ENCODE measurements at regions not wholly inside any gene's neighbourhood (a gene's known extent, or its start where the extent isn't known, plus 50 kb on each side); places are given as distances from the start of the nearest gene placed in this dataset.
"Not testable (repeated sequence)": the region's sequence is repeated elsewhere in the genome, so short reads cannot be mapped to it uniquely, and the experiment has no call there.

GRCh38 chr5:72596956-72597355, 89.7 kb upstream of the ZNF366 start:
- POLR2A ChIA-PET, result no interaction called here

GRCh38 chr5:72588640-72589039, 81.4 kb upstream of the ZNF366 start:
- TF ChIP-seq TARDBP (IDR thresholded peaks at IDR 0.05) (no peak), SUZ12 (IDR thresholded peaks at IDR 0.05) (no peak)
- CTCF ChIA-PET, result no interaction called here
- no peak for DNase-seq (ENCODE audit: extremely low spot score)
- POLR2A ChIA-PET, result no interaction called here

More at GRCh38 chr5:72596956-72597355, 89.7 kb upstream of the ZNF366 start:
- CTCF ChIA-PET, result no interaction called here
- no peak for DNase-seq (ENCODE audit: extremely low spot score)
- TF ChIP-seq HDGF (IDR thresholded peaks at IDR 0.05; ENCODE audit: borderline replicate concordance), result no peak
- no peak for TF ChIP-seq L3MBTL2 (conservative IDR thresholded peaks at IDR 0.05)
- no peak for TF ChIP-seq LEF1 (IDR thresholded peaks at IDR 0.05; ENCODE audit: borderline replicate concordance)
- no peak for TF ChIP-seq FOXA1 (IDR thresholded peaks at IDR 0.05)
- no peak for TF ChIP-seq PKNOX1 (IDR thresholded peaks at IDR 0.05)
- no peak for TF ChIP-seq BHLHE40 (IDR thresholded peaks at IDR 0.05; ENCODE audit: borderline replicate concordance)
- no peak for TF ChIP-seq CTBP1 (IDR thresholded peaks at IDR 0.05; ENCODE audit: borderline replicate concordance)
- TF ChIP-seq SP1 (IDR thresholded peaks at IDR 0.05), result no peak
- TF ChIP-seq FOXM1 (IDR thresholded peaks at IDR 0.05; ENCODE audit: borderline replicate concordance), result no peak
- TF ChIP-seq NFRKB (IDR thresholded peaks at IDR 0.05), result no peak
- no peak for TF ChIP-seq FOXK2 (IDR thresholded peaks at IDR 0.05)
- no peak for TF ChIP-seq TARDBP (IDR thresholded peaks at IDR 0.05)
- no peak for TF ChIP-seq ELF4 (IDR thresholded peaks at IDR 0.05)
- TF ChIP-seq ZNF384 (IDR thresholded peaks at IDR 0.05), result no peak
- TF ChIP-seq SUZ12 (IDR thresholded peaks at IDR 0.05), result no peak
- TF ChIP-seq ARNT (IDR thresholded peaks at IDR 0.05), result no peak

- ChIA-PET CTCF (no interaction called here), POLR2A (no interaction called here)
- no peak for DNase-seq (ENCODE audit: extremely low spot score)
- TF ChIP-seq ZNF384 (IDR thresholded peaks at IDR 0.05), result no peak
Observed at GRCh38 chr5:72587661-72588308, 80.6 kb upstream of the ZNF366 start.

DNA sequence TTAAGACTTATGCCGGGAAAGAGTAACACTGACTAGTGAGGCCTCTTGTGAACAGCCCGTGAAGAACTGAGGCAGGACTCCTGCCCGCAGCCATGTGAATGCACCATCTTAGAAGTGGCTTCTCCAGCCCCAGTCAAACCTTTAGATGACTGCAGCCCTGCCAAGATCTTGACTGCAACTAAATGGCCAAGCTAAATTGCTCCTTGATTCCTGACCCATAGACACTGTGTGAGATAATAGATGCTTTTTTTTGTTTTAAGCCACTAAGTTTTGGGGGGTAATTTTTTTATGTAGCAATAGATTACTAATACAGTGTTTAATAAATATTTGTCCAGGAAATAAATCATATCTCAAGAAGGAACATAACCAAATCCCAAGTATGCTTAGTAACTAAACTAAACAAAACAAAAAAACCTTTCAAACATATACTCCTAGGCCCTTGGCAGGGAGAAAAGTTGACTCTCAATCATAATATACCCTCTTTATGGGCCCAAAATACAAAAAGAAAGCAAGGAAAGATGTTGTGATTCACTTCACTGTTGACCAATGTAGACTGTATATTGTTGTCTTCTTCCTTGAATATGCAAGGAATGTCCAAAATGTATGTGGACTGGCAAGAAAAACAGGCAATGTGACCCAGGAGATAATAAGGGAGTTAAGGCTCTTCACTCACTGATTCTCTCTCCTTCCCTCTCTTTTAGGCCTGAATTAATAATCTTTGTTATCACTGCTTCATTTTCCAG, 79.7 kb upstream of the ZNF366 start:
- DNase-seq (ENCODE audit: extremely low spot score), result no peak
- ChIA-PET CTCF (no interaction called here), POLR2A (no interaction called here)
- TF ChIP-seq ARNT (IDR thresholded peaks at IDR 0.05) (no peak), CTBP1 (IDR thresholded peaks at IDR 0.05; ENCODE audit: borderline replicate concordance) (no peak), ZNF384 (IDR thresholded peaks at IDR 0.05) (no peak), FOXM1 (IDR thresholded peaks at IDR 0.05; ENCODE audit: borderline replicate concordance) (no peak), FOXK2 (IDR thresholded peaks at IDR 0.05) (no peak), HDGF (IDR thresholded peaks at IDR 0.05; ENCODE audit: borderline replicate concordance) (no peak), NFRKB (IDR thresholded peaks at IDR 0.05) (no peak), FOXA1 (IDR thresholded peaks at IDR 0.05) (no peak), LEF1 (IDR thresholded peaks at IDR 0.05; ENCODE audit: borderline replicate concordance) (no peak)

- CTCF ChIA-PET, result no interaction called here
- TF ChIP-seq HDGF (IDR thresholded peaks at IDR 0.05; ENCODE audit: borderline replicate concordance) (no peak), NFRKB (IDR thresholded peaks at IDR 0.05) (no peak), SUZ12 (IDR thresholded peaks at IDR 0.05) (no peak), ELF4 (IDR thresholded peaks at IDR 0.05) (no peak), FOXK2 (IDR thresholded peaks at IDR 0.05) (no peak), CTBP1 (IDR thresholded peaks at IDR 0.05; ENCODE audit: borderline replicate concordance) (no peak), FOXM1 (IDR thresholded peaks at IDR 0.05; ENCODE audit: borderline replicate concordance) (no peak), SP1 (IDR thresholded peaks at IDR 0.05) (no peak), ZNF384 (IDR thresholded peaks at IDR 0.05) (no peak), L3MBTL2 (conservative IDR thresholded peaks at IDR 0.05) (no peak), BHLHE40 (IDR thresholded peaks at IDR 0.05; ENCODE audit: borderline replicate concordance) (no peak), LEF1 (IDR thresholded peaks at IDR 0.05; ENCODE audit: borderline replicate concordance) (no peak)
- POLR2A ChIA-PET, result no interaction called here
- no peak for DNase-seq (ENCODE audit: extremely low spot score)
Observed at GRCh38 chr5:72584466-72584865, 77.3 kb upstream of the ZNF366 start.

- DNase-seq (ENCODE audit: extremely low spot score); CTCF ChIA-PET; POLR2A ChIA-PET: not testable (repeated sequence)
Observed at GRCh38 chr5:72579290-72579689, 72.1 kb upstream of the ZNF366 start.

DNA sequence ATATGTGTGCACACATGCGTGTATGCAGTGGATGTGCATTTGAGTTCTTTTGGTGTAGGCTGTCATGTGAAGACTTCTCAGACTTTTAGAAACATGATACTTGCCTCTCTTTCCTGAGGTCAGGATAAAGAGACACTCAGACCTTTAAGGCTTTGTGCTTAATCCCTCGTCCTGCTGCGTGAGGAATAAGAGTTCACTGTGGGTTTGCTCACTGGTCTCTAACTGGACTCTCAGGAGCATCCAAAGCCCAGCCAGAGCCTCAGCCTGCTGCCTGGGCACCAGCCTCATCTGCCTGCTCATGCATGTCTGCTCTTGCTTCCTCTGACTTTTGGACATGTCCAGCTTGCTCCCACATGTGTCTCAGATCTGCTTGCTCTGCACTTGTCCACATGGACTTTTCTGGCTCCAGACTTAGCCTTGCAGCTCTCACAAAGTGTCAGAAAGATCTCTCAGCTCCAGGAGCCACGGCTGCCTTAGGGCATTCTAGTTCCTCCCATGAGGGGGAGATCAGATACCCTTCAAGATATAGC, 65.1 kb upstream of the ZNF366 start:
- DNase-seq (ENCODE audit: extremely low spot score), result no peak
- TF ChIP-seq NFRKB (IDR thresholded peaks at IDR 0.05) (no peak), L3MBTL2 (conservative IDR thresholded peaks at IDR 0.05) (no peak), ARNT (IDR thresholded peaks at IDR 0.05) (no peak), TARDBP (IDR thresholded peaks at IDR 0.05) (no peak), CTBP1 (IDR thresholded peaks at IDR 0.05; ENCODE audit: borderline replicate concordance) (no peak), HDGF (IDR thresholded peaks at IDR 0.05; ENCODE audit: borderline replicate concordance) (no peak)
- CTCF ChIA-PET, result no interaction called here
- POLR2A ChIA-PET, result no interaction called here

- CTCF ChIA-PET, result no interaction called here
- POLR2A ChIA-PET, result no interaction called here
- DNase-seq (ENCODE audit: extremely low spot score), result no peak
- TF ChIP-seq L3MBTL2 (conservative IDR thresholded peaks at IDR 0.05) (no peak), ELF4 (IDR thresholded peaks at IDR 0.05) (no peak), ARNT (IDR thresholded peaks at IDR 0.05) (no peak), BHLHE40 (IDR thresholded peaks at IDR 0.05; ENCODE audit: borderline replicate concordance) (no peak), NFRKB (IDR thresholded peaks at IDR 0.05) (no peak), FOXM1 (IDR thresholded peaks at IDR 0.05; ENCODE audit: borderline replicate concordance) (no peak), HDGF (IDR thresholded peaks at IDR 0.05; ENCODE audit: borderline replicate concordance) (no peak), CTBP1 (IDR thresholded peaks at IDR 0.05; ENCODE audit: borderline replicate concordance) (no peak), SUZ12 (IDR thresholded peaks at IDR 0.05) (no peak), LEF1 (IDR thresholded peaks at IDR 0.05; ENCODE audit: borderline replicate concordance) (no peak)
Observed at GRCh38 chr5:72569408-72569944, 62.3 kb upstream of the ZNF366 start.

Measured in HEK293T (cell line).